ENCODE measurements at regions not wholly inside any gene's neighbourhood (a gene's known extent, or its start where the extent isn't known, plus 50 kb on each side); places are given as distances from the start of the nearest gene placed in this dataset.

DNA sequence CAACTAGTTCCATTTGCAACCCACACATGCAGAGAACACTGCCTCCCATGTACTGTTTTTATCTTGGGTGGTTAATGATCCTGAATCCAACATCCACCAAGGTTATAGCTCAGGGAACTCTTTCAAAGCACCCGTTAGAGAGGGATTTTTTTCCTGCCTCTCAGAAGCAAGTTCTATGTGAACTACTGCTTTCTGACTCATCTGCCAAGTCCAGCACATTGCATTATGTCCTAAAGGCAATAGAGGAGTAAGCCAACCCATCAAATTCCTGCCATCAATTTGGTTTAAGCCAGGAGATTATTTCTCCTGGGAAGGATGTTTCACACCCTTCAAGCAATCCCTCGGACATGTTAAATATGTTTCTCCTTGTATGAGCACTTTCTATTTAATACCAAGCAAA lies 334.5 kb downstream of the GASK1B start:
- ATAC-seq (no peak), DNase-seq (no peak)
- WGBS, 2 donors, result 49 to 61% methylated on average over 2 of the region's 2 CpGs
- H3K27ac ChIP-seq, result no peak overlapping the region
- H3K9me3 ChIP-seq, result peaks cover 0 to 3% (median 0%) of the 10 kb centered on the region in 11 donors
- intact Hi-C loops (cut with DNase I), result no loop called here
- no peak overlapping the region for H3K4me3 ChIP-seq
- TF ChIP-seq, protein P1, sequence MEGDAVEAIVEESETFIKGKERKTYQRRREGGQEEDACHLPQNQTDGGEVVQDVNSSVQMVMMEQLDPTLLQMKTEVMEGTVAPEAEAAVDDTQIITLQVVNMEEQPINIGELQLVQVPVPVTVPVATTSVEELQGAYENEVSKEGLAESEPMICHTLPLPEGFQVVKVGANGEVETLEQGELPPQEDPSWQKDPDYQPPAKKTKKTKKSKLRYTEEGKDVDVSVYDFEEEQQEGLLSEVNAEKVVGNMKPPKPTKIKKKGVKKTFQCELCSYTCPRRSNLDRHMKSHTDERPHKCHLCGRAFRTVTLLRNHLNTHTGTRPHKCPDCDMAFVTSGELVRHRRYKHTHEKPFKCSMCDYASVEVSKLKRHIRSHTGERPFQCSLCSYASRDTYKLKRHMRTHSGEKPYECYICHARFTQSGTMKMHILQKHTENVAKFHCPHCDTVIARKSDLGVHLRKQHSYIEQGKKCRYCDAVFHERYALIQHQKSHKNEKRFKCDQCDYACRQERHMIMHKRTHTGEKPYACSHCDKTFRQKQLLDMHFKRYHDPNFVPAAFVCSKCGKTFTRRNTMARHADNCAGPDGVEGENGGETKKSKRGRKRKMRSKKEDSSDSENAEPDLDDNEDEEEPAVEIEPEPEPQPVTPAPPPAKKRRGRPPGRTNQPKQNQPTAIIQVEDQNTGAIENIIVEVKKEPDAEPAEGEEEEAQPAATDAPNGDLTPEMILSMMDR (IDR thresholded peaks at IDR 0.05), result no peak
- H3K27me3 ChIP-seq, result no peaks in the 10 kb centered on the region
- peaks cover 0 to 7% (median 0%) of the 10 kb centered on the region in 9 donors for H3K4me1 ChIP-seq
- no peaks in the 10 kb centered on the region for H3K36me3 ChIP-seq

DNA sequence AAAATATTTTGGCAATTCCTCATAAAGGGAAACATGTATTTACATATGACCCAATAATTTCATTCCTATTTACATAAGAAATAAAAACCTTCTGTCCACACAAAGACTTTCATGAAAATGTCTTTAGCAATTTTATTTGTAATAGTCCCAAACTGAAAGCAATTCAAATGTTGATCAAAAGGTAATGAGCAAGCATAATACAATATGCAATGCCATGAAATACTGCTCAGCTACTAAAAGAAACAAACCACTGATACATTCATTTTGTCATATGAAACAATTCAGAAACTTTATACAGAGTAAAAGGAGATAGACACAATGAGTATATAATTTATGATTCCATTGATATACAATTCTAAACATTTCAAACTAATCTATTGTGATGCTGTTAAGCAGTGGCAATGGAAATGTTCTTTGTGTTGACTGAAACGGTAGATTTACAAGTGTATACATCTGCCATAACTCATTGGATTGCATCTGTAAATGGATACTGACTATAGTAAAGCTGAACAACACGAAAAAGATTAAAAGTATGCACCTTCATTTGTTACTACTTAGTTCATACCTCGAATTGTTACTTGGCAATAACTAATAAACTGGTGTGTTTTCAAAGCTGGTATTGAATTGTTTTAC lies 335.6 kb downstream of the GASK1B start:
- Histone ChIP-seq H3K4me3 (no peak overlapping the region), H3K27ac (no peak overlapping the region), H3K9me3 (peaks cover 0 to 3% (median 0%) of the 10 kb centered on the region in 11 donors), H3K36me3 (no peaks in the 10 kb centered on the region), H3K27me3 (no peaks in the 10 kb centered on the region), H3K4me1 (peaks cover 0 to 7% (median 0%) of the 10 kb centered on the region in 9 donors)
- TF ChIP-seq, protein P1 (IDR thresholded peaks at IDR 0.05), result no peak
- WGBS, 2 donors, result 77 to 78% methylated on average over 3 of the region's 3 CpGs
- intact Hi-C loops (cut with DNase I), result no loop called here
- DNase-seq (no peak), ATAC-seq (no peak)

DNA sequence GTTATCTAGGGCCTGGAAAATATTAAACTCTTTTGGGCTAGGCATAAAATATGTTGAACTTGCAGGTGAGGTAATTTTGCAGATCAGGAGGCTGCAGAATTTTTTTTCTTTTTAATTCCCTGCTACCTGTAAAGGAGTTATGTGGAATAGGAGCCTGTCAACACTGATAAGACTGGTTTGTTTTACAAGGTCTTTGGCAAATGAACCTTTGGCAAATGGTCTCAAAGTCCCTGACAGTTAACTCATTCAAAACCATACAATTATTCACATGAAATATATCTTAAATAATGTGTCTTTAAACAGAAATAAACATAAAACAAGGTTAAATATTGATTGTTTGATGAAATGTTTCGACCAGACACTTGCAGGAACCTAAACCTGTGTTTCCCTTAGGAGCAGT lies 340.2 kb downstream of the GASK1B start:
- DNase-seq, result no peak
- no peaks in the 10 kb centered on the region for H3K27me3 ChIP-seq

DNA sequence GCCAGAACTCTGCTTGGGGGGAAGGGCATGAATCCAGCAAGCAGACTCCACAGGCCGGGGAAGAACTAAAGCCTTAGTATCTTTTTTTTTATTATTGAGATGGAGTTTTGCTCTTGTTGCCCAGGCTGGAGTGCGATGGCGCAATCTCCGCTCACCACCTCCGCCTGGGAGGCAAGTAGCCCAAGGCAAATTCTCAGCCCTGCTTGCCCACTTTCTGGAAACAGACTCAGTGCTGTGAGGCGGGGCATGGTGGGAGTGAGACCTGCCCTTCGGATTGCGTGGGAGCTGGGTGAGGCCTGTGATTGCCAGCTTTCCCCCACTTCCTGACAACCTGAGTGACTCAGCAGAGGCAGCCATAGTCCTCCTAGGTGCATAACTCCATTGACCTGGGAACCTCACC lies 348.8 kb downstream of the GASK1B start:
- Histone ChIP-seq H3K36me3 (no peaks in the 10 kb centered on the region), H3K4me1 (no peaks in the 10 kb centered on the region), H3K9me3 (peaks cover 0 to 15% (median 0%) of the 10 kb centered on the region in 11 donors), H3K27ac (no peak overlapping the region), H3K4me3 (no peak overlapping the region), H3K27me3 (no peaks in the 10 kb centered on the region)
- ATAC-seq (no peak), DNase-seq (no peak)
- TF ChIP-seq, protein P1 (IDR thresholded peaks at IDR 0.05), result no peak
- 94 to 95% methylated on average over 8 of the region's 8 CpGs for WGBS, 2 donors
- intact Hi-C loops (cut with DNase I), result no loop called here

More for the DNA sequence above, 340.2 kb downstream of the GASK1B start:
- peaks cover 0 to 5% (median 0%) of the 10 kb centered on the region in 11 donors for H3K9me3 ChIP-seq
- no peak overlapping the region for H3K4me3 ChIP-seq
- no peaks in the 10 kb centered on the region for H3K36me3 ChIP-seq
- TF ChIP-seq, protein P1 (IDR thresholded peaks at IDR 0.05), result no peak
- intact Hi-C loops (cut with DNase I), result no loop called here
- H3K4me1 ChIP-seq, result no peaks in the 10 kb centered on the region
- no peak for ATAC-seq
- 71 to 79% methylated on average over 1 of the region's 1 CpG for WGBS, 2 donors
- no peak overlapping the region for H3K27ac ChIP-seq
